Stimulated activated CD8-positive, alpha-beta memory T cell treated with anti-CD3 and anti-CD28 coated beads, Interleukin-12 subunit alpha, Interleukin-12 subunit beta, amount 100 ng/mL, for 1 hour (primary cell): ENCODE measurements at regions not wholly inside any gene's neighbourhood (a gene's known extent, or its start where the extent isn't known, plus 50 kb on each side); places are given as distances from the start of the nearest gene placed in this dataset.

Experiments used
- DNase-seq: peaks from one replicate; pipeline ENCODE4 v3.0.0-alpha.2; 2020; ENCODE audit warnings: low read depth

- DNase-seq, result no peak
Measured at GRCh38 chr16:66265556-66266141, 100.8 kb upstream of the CDH5 start.

- DNase-seq, result no peak
Measured at GRCh38 chr16:66265048-66265415, 101.5 kb upstream of the CDH5 start.

- DNase-seq, result no peak
Measured at GRCh38 chr16:66264311-66265047, 102.0 kb upstream of the CDH5 start.

- DNase-seq, result no peak
Measured at GRCh38 chr16:66263973-66264310, 102.5 kb upstream of the CDH5 start.

GRCh38 chr16:66263168-66263972 is 103.1 kb upstream of the CDH5 start:
- DNase-seq, result no peak

- no peak for DNase-seq
Measured at GRCh38 chr16:66262253-66263167, 104.0 kb upstream of the CDH5 start.

GRCh38 chr16:66261826-66262225 is 104.7 kb upstream of the CDH5 start:
- DNase-seq, result no peak

GRCh38 chr16:66260522-66261254 is 105.8 kb upstream of the CDH5 start:
- no peak for DNase-seq

- DNase-seq, result no peak
Measured at GRCh38 chr16:66258916-66259845, 107.3 kb upstream of the CDH5 start.

- DNase-seq, result no peak
Measured at GRCh38 chr16:66256919-66257318, 109.6 kb upstream of the CDH5 start.

GRCh38 chr16:66255647-66256046 is 110.8 kb upstream of the CDH5 start:
- DNase-seq, result no peak

GRCh38 chr16:66254751-66255150 is 111.7 kb upstream of the CDH5 start:
- no peak for DNase-seq

- DNase-seq, result no peak
Measured at GRCh38 chr16:66254106-66254505, 112.4 kb upstream of the CDH5 start.

- no peak for DNase-seq
Measured at GRCh38 chr16:66251476-66252160, 114.9 kb upstream of the CDH5 start.

- no peak for DNase-seq
Measured at GRCh38 chr16:66250686-66251431, 115.6 kb upstream of the CDH5 start.

GRCh38 chr16:66247516-66248481 is 118.7 kb upstream of the CDH5 start:
- no peak for DNase-seq

- DNase-seq, result no peak
Measured at GRCh38 chr16:66245868-66246267, 120.6 kb upstream of the CDH5 start.

- no peak for DNase-seq
Measured at GRCh38 chr16:66245072-66245471, 121.4 kb upstream of the CDH5 start.
